ENCODE measurements at regions not wholly inside any gene's neighbourhood (a gene's known extent, or its start where the extent isn't known, plus 50 kb on each side); places are given as distances from the start of the nearest gene placed in this dataset.

DNA sequence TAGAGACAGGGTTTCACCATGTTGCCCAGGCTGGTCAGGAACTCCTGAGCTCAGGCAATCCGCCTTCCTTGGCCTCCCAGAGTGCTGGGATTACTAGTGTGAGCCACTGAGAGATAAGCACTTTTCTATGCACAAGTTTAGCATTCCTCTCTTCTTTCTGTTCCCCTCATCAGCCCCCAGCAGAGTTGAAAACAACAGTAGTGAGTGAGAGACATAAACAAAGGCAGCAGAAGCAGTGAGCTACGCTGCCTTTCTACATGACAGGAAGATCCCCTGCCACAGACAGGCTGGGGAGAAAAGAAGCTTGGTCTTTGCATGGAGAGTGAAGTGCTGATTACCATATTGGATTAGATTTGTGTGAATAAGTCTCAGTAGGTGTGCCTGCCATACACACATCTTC, 392.0 kb upstream of the KIRREL3 start:
- Histone ChIP-seq H3K4me3 (no peak overlapping the region), H3K27me3 (no peaks in the 10 kb centered on the region), H3K36me3 (no peaks in the 10 kb centered on the region), H3K9me3 (no peaks in the 10 kb centered on the region), H3K27ac (no peak overlapping the region), H3K4me1 (no peaks in the 10 kb centered on the region)
- TF ChIP-seq, protein P1, sequence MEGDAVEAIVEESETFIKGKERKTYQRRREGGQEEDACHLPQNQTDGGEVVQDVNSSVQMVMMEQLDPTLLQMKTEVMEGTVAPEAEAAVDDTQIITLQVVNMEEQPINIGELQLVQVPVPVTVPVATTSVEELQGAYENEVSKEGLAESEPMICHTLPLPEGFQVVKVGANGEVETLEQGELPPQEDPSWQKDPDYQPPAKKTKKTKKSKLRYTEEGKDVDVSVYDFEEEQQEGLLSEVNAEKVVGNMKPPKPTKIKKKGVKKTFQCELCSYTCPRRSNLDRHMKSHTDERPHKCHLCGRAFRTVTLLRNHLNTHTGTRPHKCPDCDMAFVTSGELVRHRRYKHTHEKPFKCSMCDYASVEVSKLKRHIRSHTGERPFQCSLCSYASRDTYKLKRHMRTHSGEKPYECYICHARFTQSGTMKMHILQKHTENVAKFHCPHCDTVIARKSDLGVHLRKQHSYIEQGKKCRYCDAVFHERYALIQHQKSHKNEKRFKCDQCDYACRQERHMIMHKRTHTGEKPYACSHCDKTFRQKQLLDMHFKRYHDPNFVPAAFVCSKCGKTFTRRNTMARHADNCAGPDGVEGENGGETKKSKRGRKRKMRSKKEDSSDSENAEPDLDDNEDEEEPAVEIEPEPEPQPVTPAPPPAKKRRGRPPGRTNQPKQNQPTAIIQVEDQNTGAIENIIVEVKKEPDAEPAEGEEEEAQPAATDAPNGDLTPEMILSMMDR (IDR thresholded peaks at IDR 0.05): no peak
- no peak for TF ChIP-seq EP300 (IDR thresholded peaks at IDR 0.05)
- no peak for TF ChIP-seq POLR2A (IDR thresholded peaks at IDR 0.05)
- no peak for TF ChIP-seq POLR2AphosphoS5 (IDR thresholded peaks at IDR 0.05)
- 71% methylated on average over 2 of the region's 2 CpGs for WGBS
- no peak for DNase-seq (ENCODE audit: low spot score in 2 of 2)

DNA sequence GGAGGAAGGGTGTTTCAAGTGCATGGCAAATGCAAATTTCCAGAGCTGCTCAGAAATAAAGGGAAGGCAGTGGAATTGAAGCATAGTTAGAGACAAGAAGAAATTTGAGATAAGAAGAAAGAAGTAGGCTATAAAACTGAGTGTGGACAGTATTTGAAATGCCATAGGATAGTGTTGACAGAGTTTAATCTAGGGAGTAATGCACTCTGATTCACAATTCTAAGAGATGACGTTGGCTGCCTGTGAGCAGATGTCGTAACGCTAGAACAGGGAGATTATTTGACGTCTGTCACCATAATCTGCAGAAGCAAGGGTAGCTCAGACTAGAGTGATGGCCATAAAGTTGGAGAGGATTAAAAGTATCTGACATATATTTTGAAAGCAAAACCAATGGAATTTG, 389.9 kb upstream of the KIRREL3 start:
- TF ChIP-seq POLR2A (IDR thresholded peaks at IDR 0.05) (no peak), POLR2AphosphoS5 (IDR thresholded peaks at IDR 0.05) (no peak), EP300 (IDR thresholded peaks at IDR 0.05) (no peak)
- TF ChIP-seq, protein P1 (IDR thresholded peaks at IDR 0.05): no peak
- Histone ChIP-seq H3K27ac (no peak overlapping the region), H3K27me3 (no peaks in the 10 kb centered on the region), H3K4me3 (no peak overlapping the region), H3K4me1 (no peaks in the 10 kb centered on the region), H3K36me3 (no peaks in the 10 kb centered on the region), H3K9me3 (no peaks in the 10 kb centered on the region)
- no peak for DNase-seq (ENCODE audit: low spot score in 2 of 2)
- WGBS: 67% methylated on average over 4 of the region's 4 CpGs

DNA sequence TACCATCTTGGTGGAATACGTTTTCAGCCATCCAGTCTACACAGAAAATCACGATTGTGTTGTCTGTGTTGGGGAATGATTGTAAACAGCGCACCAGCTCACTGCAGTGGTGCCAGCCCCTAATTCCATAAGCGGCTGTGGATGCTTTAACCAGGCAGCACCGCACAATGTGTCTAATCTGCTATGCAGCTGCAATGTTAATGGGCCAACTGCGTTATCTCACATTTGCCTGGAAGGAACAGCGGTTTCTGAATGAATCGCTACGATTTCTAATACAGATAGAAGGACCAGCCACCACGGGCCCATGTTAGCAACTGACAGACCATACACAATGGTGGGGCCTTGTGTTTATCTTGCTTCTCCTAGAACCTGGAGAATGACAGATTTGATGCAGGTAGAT, 384.5 kb upstream of the KIRREL3 start:
- no peak for TF ChIP-seq POLR2A (IDR thresholded peaks at IDR 0.05)
- TF ChIP-seq EP300 (IDR thresholded peaks at IDR 0.05): no peak
- TF ChIP-seq POLR2AphosphoS5 (IDR thresholded peaks at IDR 0.05): no peak
- TF ChIP-seq, protein P1 (IDR thresholded peaks at IDR 0.05): no peak
- Histone ChIP-seq H3K4me3 (no peak overlapping the region), H3K27ac (no peak overlapping the region), H3K27me3 (no peaks in the 10 kb centered on the region), H3K4me1 (no peaks in the 10 kb centered on the region), H3K9me3 (no peaks in the 10 kb centered on the region), H3K36me3 (no peaks in the 10 kb centered on the region)
- 90% methylated on average over 10 of the region's 10 CpGs for WGBS
- no peak for DNase-seq (ENCODE audit: low spot score in 2 of 2)

DNA sequence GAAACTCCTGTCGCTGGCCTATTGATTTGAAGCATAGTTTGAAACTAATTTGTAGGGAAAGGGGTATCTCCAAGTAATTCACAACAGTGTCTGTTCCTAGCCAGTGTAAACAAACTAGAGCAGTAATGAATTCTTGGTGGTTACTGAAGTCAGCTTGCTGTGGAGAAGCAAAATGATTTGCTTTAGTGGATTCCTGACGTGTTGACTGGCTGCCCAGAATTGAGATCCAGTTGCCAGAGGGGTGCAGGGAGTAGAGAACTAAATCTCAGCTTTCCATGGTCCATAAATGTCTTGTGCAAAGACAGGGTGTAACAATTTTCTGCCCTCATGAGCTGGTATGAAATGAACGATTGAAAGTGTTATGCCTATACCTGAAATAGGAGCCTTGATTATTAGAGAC, 382.5 kb upstream of the KIRREL3 start:
- DNase-seq (ENCODE audit: low spot score in 2 of 2): no peak
- TF ChIP-seq POLR2A (IDR thresholded peaks at IDR 0.05): no peak
- no peak for TF ChIP-seq EP300 (IDR thresholded peaks at IDR 0.05)
- TF ChIP-seq, protein P1 (IDR thresholded peaks at IDR 0.05): no peak
- TF ChIP-seq POLR2AphosphoS5 (IDR thresholded peaks at IDR 0.05): no peak
- Histone ChIP-seq H3K36me3 (no peaks in the 10 kb centered on the region), H3K27ac (no peak overlapping the region), H3K27me3 (no peaks in the 10 kb centered on the region), H3K9me3 (no peaks in the 10 kb centered on the region), H3K4me1 (no peaks in the 10 kb centered on the region), H3K4me3 (no peak overlapping the region)
- WGBS: 56% methylated on average over 3 of the region's 3 CpGs

DNA sequence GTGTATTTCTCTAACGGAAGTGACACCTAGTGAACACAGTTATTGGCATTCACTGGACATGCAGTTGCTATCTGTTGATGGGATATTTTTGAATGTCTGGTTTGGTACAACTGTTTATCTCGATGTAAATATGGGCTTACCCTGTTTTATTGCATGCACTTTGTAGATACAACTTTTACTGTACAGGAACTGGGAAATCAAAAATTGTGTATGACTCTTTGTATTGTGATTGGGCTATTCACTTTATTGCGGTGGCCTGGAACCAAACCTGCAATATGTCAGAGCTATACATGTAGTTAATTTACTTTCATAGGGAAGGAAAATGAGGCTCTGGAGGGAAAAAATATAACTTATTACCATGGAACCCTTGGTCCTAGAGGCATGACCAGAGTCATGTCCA, 380.7 kb upstream of the KIRREL3 start:
- WGBS: 56% methylated on average over 3 of the region's 3 CpGs
- Histone ChIP-seq H3K36me3 (no peaks in the 10 kb centered on the region), H3K4me1 (no peaks in the 10 kb centered on the region), H3K27ac (no peak overlapping the region), H3K9me3 (no peaks in the 10 kb centered on the region), H3K27me3 (no peaks in the 10 kb centered on the region), H3K4me3 (no peak overlapping the region)
- TF ChIP-seq POLR2A (IDR thresholded peaks at IDR 0.05) (no peak), EP300 (IDR thresholded peaks at IDR 0.05) (no peak)
- TF ChIP-seq, protein P1 (IDR thresholded peaks at IDR 0.05): no peak
- no peak for DNase-seq (ENCODE audit: low spot score in 2 of 2)

Data from suprapubic skin (tissue), 4 donors.